HCT116 (cell line): ENCODE measurements at regions not wholly inside any gene's neighbourhood (a gene's known extent, or its start where the extent isn't known, plus 50 kb on each side); places are given as distances from the start of the nearest gene placed in this dataset.

Experiments
- ATAC-seq: fragments of 200-7000 bp; cut with Tn5 transposase; 2 replicates; pipeline ENCODE4 v1.9.1; 2020; ENCODE audit warnings: mild to moderate bottlenecking, moderate library complexity
- BruUV-seq: library from RNA; stranded (reverse); fragments of 400-500 nt; replicated peaks from 2 replicates; lab custom pipeline; 2021; lab: Mats Ljungman, UMichigan
- CTCF ChIA-PET: fragments of 300-600 bp; sonication (Branson Sonifier 250); formaldehyde crosslinking; loops from one replicate; lab custom pipeline; 2021; ENCODE audit warnings: antibody characterized with exemption; lab: Charles Lee
- POLR2A ChIA-PET: fragments of 300-600, 350-600 bp; sonication (Branson Sonifier 250); formaldehyde crosslinking; loops from one replicate; lab custom pipeline; 2021; ENCODE audit warnings: antibody characterized with exemption; lab: Charles Lee
- RAD21 ChIA-PET, 2 experiments: fragments of 300-600 bp; sonication (Branson Sonifier 250); formaldehyde crosslinking; loops; one replicate each; lab custom pipeline; 2023; ENCODE audit warnings: low total read pairs in 2 of 2; ENCODE audit not compliant: uncharacterized antibody in 2 of 2, unreplicated experiment in 2 of 2, low non-redundant PET in 1 of 2; lab: Charles Lee
- DNase-seq: peaks from one replicate; pipeline ENCODE4 v3.0.0-alpha.2; 2010; ENCODE audit warnings: low read depth, low spot score
- H2AFZ ChIP-seq: fragments of 200-600 bp; shearing (Covaris generic), sonication (generic); 2 replicates; pipeline ENCODE4 v1.6.1; 2017; ENCODE audit warnings: low read depth, mixed run types, mixed read lengths, antibody characterized with exemption, low read length; ENCODE audit not compliant: poor library complexity, severe bottlenecking
- H3K27ac ChIP-seq: 2 replicates; pipeline ENCODE4 v1.5.1; 2012; ENCODE audit warnings: low read depth, low read length
- H3K27me3 ChIP-seq: fragments of 200-600 bp; sonication (generic); 2 replicates; pipeline ENCODE4 v1.6.1; 2016; ENCODE audit warnings: mixed run types, low read length, mixed read lengths; ENCODE audit not compliant: insufficient read depth
- H3K36me3 ChIP-seq, 2 experiments: fragments of 200-500 bp in 1 of 2; fragments of 200-600 bp in 1 of 2; sonication (Bioruptor generic) in 1 of 2; sonication (generic) in 1 of 2; 2 replicates each; pipeline versions ENCODE4 v1.5.1 to v1.6.1; 2014 to 2016; ENCODE audit warnings: low read length in 2 of 2, inconsistent platforms in 1 of 2, mixed read lengths in 1 of 2, mixed run types in 1 of 2; ENCODE audit not compliant: insufficient read depth in 2 of 2, control insufficient read depth in 1 of 2
- H3K4me1 ChIP-seq, 2 experiments: fragments of 200-600 bp in 1 of 2; sonication (generic) in 1 of 2; 2 replicates each; pipeline versions ENCODE4 v1.5.1 to v1.6.1; 2012 to 2017; ENCODE audit warnings: low read length in 2 of 2, inconsistent platforms in 1 of 2, mild to moderate bottlenecking in 1 of 2, mixed read lengths in 1 of 2, mixed run types in 1 of 2, moderate library complexity in 1 of 2; ENCODE audit not compliant: insufficient read depth in 2 of 2, control insufficient read depth in 1 of 2
- H3K4me2 ChIP-seq: fragments of 200-600 bp; sonication (generic); 2 replicates; pipeline ENCODE4 v1.6.1; 2017; ENCODE audit warnings: mixed run types, low read length, mixed read lengths
- H3K4me3 ChIP-seq, 2 experiments: fragments of 200-600 bp in 1 of 2; sonication (generic) in 1 of 2; replicated peaks in 1 of 2; 2 replicates each; pipeline ENCODE4 v1.5.1; 2011 to 2016; ENCODE audit warnings: low read length in 2 of 2, control low read depth in 1 of 2, low read depth in 1 of 2, mild to moderate bottlenecking in 1 of 2, mixed read lengths in 1 of 2, mixed run types in 1 of 2
- H3K79me2 ChIP-seq: fragments of 200-600 bp; sonication (generic); 2 replicates; pipeline ENCODE4 v1.6.1; 2017; ENCODE audit warnings: mild to moderate bottlenecking, mixed run types, low read length, moderate library complexity, mixed read lengths; ENCODE audit not compliant: insufficient read depth
- H3K9ac ChIP-seq: fragments of 200-600 bp; sonication (generic); 2 replicates; pipeline ENCODE4 v1.6.1; 2016; ENCODE audit warnings: low read length, mixed read lengths
- H3K9me2 ChIP-seq: fragments of 200-600 bp; sonication (generic), shearing (Covaris generic); 2 replicates; pipeline ENCODE4 v1.6.1; 2017; ENCODE audit warnings: mixed run types, mild to moderate bottlenecking, moderate library complexity; ENCODE audit not compliant: insufficient read depth
- H3K9me3 ChIP-seq, 2 experiments: fragments of 200-500 bp in 1 of 2; fragments of 200-600 bp in 1 of 2; sonication (Bioruptor generic) in 1 of 2; sonication (generic) in 1 of 2; 2 replicates each; pipeline ENCODE4 v1.6.1; 2014 to 2017; ENCODE audit warnings: low read length in 2 of 2, mixed read lengths in 2 of 2, inconsistent platforms in 1 of 2, low read depth in 1 of 2, mild to moderate bottlenecking in 1 of 2, mixed run types in 1 of 2, moderate library complexity in 1 of 2; ENCODE audit not compliant: control insufficient read depth in 1 of 2, insufficient read depth in 1 of 2
- H4K20me1 ChIP-seq: fragments of 200-600 bp; sonication (generic), shearing (Covaris generic); 2 replicates; pipeline ENCODE4 v1.6.1; 2017; ENCODE audit warnings: mixed run types, mild to moderate bottlenecking, moderate library complexity; ENCODE audit not compliant: insufficient read depth
- CBX3 ChIP-seq: IDR thresholded peaks from 2 replicates; pipeline ENCODE4 v1.6.1; 2012; ENCODE audit warnings: low read depth
- ELF1 ChIP-seq: IDR thresholded peaks from 2 replicates; pipeline ENCODE4 v1.6.1; 2012; ENCODE audit warnings: low read depth, borderline replicate concordance
- FOSL1 ChIP-seq: IDR thresholded peaks from 2 replicates; pipeline ENCODE4 v1.6.1; 2012; ENCODE audit warnings: low read depth
- JUND ChIP-seq: IDR thresholded peaks from 2 replicates; pipeline ENCODE4 v1.6.1; 2012
- POLR2A ChIP-seq: IDR thresholded peaks from 2 replicates; pipeline ENCODE4 v1.7.0; 2011; ENCODE audit warnings: borderline replicate concordance; ENCODE audit not compliant: insufficient read depth, insufficient read length; ENCODE audit errors: extremely low read depth
- POLR2AphosphoS5 ChIP-seq: IDR thresholded peaks from 2 replicates; pipeline ENCODE4 v1.6.1; 2011; ENCODE audit warnings: mild to moderate bottlenecking, low read depth, low read length, moderate library complexity
- SRF ChIP-seq: IDR thresholded peaks from 2 replicates; pipeline ENCODE4 v1.6.1; 2012; ENCODE audit warnings: low read depth
- TCF7L2 ChIP-seq: IDR thresholded peaks from 2 replicates; pipeline ENCODE4 v1.7.0; 2011; ENCODE audit warnings: borderline replicate concordance, inconsistent platforms; ENCODE audit not compliant: insufficient read depth, insufficient read length; ENCODE audit errors: extremely low read depth
- ZFX ChIP-seq: fragments of 450-650 bp; IDR thresholded peaks from 2 replicates; pipeline ENCODE4 v1.6.1; 2017
- ZNF274 ChIP-seq: fragments of 200-500 bp; sonication (Bioruptor generic); IDR thresholded peaks from 2 replicates; pipeline ENCODE4 v1.6.1; 2014; ENCODE audit warnings: mild to moderate bottlenecking, low read depth, low read length, inconsistent platforms
- intact Hi-C: fragments of 100-400 bp; cut with micrococcal nuclease; formaldehyde crosslinking; loops from 2 replicates; pipeline ENCODE4 v1.10.0; 2022
- TF ChIP-seq, protein P1 (sequence below): IDR thresholded peaks from 2 replicates; pipeline ENCODE4 v1.6.1; 2011; ENCODE audit warnings: mild to moderate bottlenecking, low read length, moderate library complexity; ENCODE audit not compliant: insufficient replicate concordance; ENCODE audit errors: extremely low read depth

- POLR2A ChIA-PET = no interaction called here
- Histone ChIP-seq H3K36me3 (no peaks in the 10 kb centered on the region), H2AFZ (no peak overlapping the region), H3K27me3 (no peaks in the 10 kb centered on the region), H3K9ac (no peak overlapping the region), H3K4me3 (no peak overlapping the region), H3K9me2 (no peaks in the 10 kb centered on the region), H3K27ac (no peak overlapping the region), H3K4me1 (no peaks in the 10 kb centered on the region), H4K20me1 (no peaks in the 10 kb centered on the region), H3K9me3 (no peaks in the 10 kb centered on the region), H3K4me2 (no peak overlapping the region), H3K79me2 (no peaks in the 10 kb centered on the region)
- CTCF ChIA-PET = no interaction called here
- no peak for TF ChIP-seq JUND
- no peak for TF ChIP-seq ZNF274
- no peak for TF ChIP-seq POLR2AphosphoS5
- TF ChIP-seq ELF1 = no peak
- TF ChIP-seq POLR2A = no peak
- TF ChIP-seq FOSL1 = no peak
- no peak for TF ChIP-seq SRF
- no peak for TF ChIP-seq TCF7L2
- no peak for TF ChIP-seq ZFX
- TF ChIP-seq, protein P1, sequence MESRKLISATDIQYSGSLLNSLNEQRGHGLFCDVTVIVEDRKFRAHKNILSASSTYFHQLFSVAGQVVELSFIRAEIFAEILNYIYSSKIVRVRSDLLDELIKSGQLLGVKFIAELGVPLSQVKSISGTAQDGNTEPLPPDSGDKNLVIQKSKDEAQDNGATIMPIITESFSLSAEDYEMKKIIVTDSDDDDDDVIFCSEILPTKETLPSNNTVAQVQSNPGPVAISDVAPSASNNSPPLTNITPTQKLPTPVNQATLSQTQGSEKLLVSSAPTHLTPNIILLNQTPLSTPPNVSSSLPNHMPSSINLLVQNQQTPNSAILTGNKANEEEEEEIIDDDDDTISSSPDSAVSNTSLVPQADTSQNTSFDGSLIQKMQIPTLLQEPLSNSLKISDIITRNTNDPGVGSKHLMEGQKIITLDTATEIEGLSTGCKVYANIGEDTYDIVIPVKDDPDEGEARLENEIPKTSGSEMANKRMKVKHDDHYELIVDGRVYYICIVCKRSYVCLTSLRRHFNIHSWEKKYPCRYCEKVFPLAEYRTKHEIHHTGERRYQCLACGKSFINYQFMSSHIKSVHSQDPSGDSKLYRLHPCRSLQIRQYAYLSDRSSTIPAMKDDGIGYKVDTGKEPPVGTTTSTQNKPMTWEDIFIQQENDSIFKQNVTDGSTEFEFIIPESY = no peak
- TF ChIP-seq CBX3 = no peak
- no peak for DNase-seq
- no peak for ATAC-seq
- intact Hi-C loops = no loop called here
- RAD21 ChIA-PET = no interaction called here
- no TSS peak for BruUV-seq
Measured at GRCh38 chr18:76167845-76168621, 327.0 kb downstream of the ZNF516 start.
